Kidney (tissue), 13 donors: ENCODE measurements at regions not wholly inside any gene's neighbourhood (a gene's known extent, or its start where the extent isn't known, plus 50 kb on each side); places are given as distances from the start of the nearest gene placed in this dataset.

Experiments
- DNase-seq, 5 donors: peaks; one replicate each; pipeline ENCODE4 v3.0.0-alpha.2; 2013 to 2020
- FAIRE-seq: peaks from 2 replicates; lab custom pipeline; 2012; peaks lifted over from hg19 to GRCh38; lab: Jason Lieb, UNC
- H3K27ac ChIP-seq, 2 donors: one replicate each; pipeline ENCODE4 v1.7.0; 2013; ENCODE audit warnings: low read depth in 2 of 2, low read length in 2 of 2, inconsistent platforms in 1 of 2
- H3K27me3 ChIP-seq: one replicate; pipeline ENCODE4 v1.7.1; 2013; ENCODE audit warnings: low read length, inconsistent platforms; ENCODE audit not compliant: control insufficient read depth, insufficient read depth
- H3K36me3 ChIP-seq, 3 donors: one replicate each; pipeline versions ENCODE4 v1.7.0 to v1.7.1; 2013; ENCODE audit warnings: low read length in 3 of 3, control low read depth in 1 of 3, inconsistent platforms in 1 of 3; ENCODE audit not compliant: insufficient read depth in 3 of 3, control insufficient read depth in 2 of 3
- H3K4me1 ChIP-seq, 3 donors: one replicate each; pipeline versions ENCODE4 v1.7.0 to v1.7.1; 2013; ENCODE audit warnings: low read length in 3 of 3, inconsistent platforms in 1 of 3, low read depth in 1 of 3; ENCODE audit not compliant: control insufficient read depth in 2 of 3, insufficient read depth in 2 of 3
- H3K4me3 ChIP-seq, 3 donors: one replicate each; pipeline versions ENCODE4 v1.7.0 to v1.8.1; 2013; ENCODE audit warnings: low read length in 3 of 3, control low read depth in 1 of 3, inconsistent platforms in 1 of 3
- H3K9ac ChIP-seq, 3 donors: one replicate each; pipeline versions ENCODE4 v1.7.0 to v1.7.1; 2013; ENCODE audit warnings: low read length in 3 of 3, control low read depth in 1 of 3, inconsistent platforms in 1 of 3
- H3K9me3 ChIP-seq, 3 donors: one replicate each; pipeline versions ENCODE4 v1.7.0 to v1.7.1; 2013; ENCODE audit warnings: low read length in 3 of 3, control low read depth in 1 of 3, inconsistent platforms in 1 of 3; ENCODE audit not compliant: control insufficient read depth in 2 of 3, insufficient read depth in 1 of 3
- CTCF ChIP-seq: IDR thresholded peaks from 3 replicates; pipeline ENCODE4 v1.5.1; 2012; ENCODE audit warnings: mild to moderate bottlenecking, moderate library complexity, borderline replicate concordance; ENCODE audit not compliant: insufficient read depth; ENCODE audit errors: extremely low read depth
- intact Hi-C: fragments of 100-400 bp; cut with DNase I; formaldehyde crosslinking; loops from one replicate; pipeline ENCODE4 v1.11.1; 2022
- donor health status: control.
- donor health status: control.
- donor health status: control.
- donor health status: control.
- donor health status: control.
- donor health status: DM: yes; HTN: yes; CAD: no.
- donor health status: Normal renal cell carcinoma (clear cell type).

GRCh38 chr1:29628190-29628589 is 391.9 kb downstream of the PTPRU start:
- DNase-seq (no peak), FAIRE-seq (no peak)
- H3K4me1 ChIP-seq = no peaks in the 10 kb centered on the region
- no peaks in the 10 kb centered on the region for H3K27me3 ChIP-seq
- H3K9me3 ChIP-seq = no peaks in the 10 kb centered on the region
- H3K9ac ChIP-seq = no peak overlapping the region
- no peak for TF ChIP-seq CTCF
- no peaks in the 10 kb centered on the region for H3K36me3 ChIP-seq
- intact Hi-C loops = no loop called here
- H3K27ac ChIP-seq = no peak overlapping the region
- no peak overlapping the region for H3K4me3 ChIP-seq

GRCh38 chr1:29626726-29627125 is 390.4 kb downstream of the PTPRU start:
- Histone ChIP-seq H3K27me3 (no peaks in the 10 kb centered on the region), H3K9me3 (no peaks in the 10 kb centered on the region), H3K9ac (no peak overlapping the region), H3K4me1 (no peaks in the 10 kb centered on the region), H3K36me3 (no peaks in the 10 kb centered on the region), H3K27ac (no peak overlapping the region), H3K4me3 (no peak overlapping the region)
- FAIRE-seq = no peak
- intact Hi-C loops = no loop called here
- no peak for DNase-seq
- no peak for TF ChIP-seq CTCF

GRCh38 chr1:29626066-29626465 is 389.7 kb downstream of the PTPRU start:
- H3K9ac ChIP-seq = no peak overlapping the region
- DNase-seq (no peak), FAIRE-seq (no peak)
- no peaks in the 10 kb centered on the region for H3K27me3 ChIP-seq
- H3K36me3 ChIP-seq = no peaks in the 10 kb centered on the region
- no peaks in the 10 kb centered on the region for H3K4me1 ChIP-seq
- no peak for TF ChIP-seq CTCF
- no peak overlapping the region for H3K27ac ChIP-seq
- intact Hi-C loops = no loop called here
- H3K9me3 ChIP-seq = no peaks in the 10 kb centered on the region
- no peak overlapping the region for H3K4me3 ChIP-seq

- Histone ChIP-seq H3K27ac (no peak overlapping the region), H3K36me3 (no peaks in the 10 kb centered on the region), H3K4me1 (no peaks in the 10 kb centered on the region), H3K9ac (no peak overlapping the region), H3K9me3 (no peaks in the 10 kb centered on the region), H3K4me3 (no peak overlapping the region), H3K27me3 (no peaks in the 10 kb centered on the region)
- TF ChIP-seq CTCF = no peak
- no peak for DNase-seq
- intact Hi-C loops = no loop called here
- FAIRE-seq = no peak
Observed at GRCh38 chr1:29625084-29625420, 388.7 kb downstream of the PTPRU start.
